SK-N-SH (cell line): ENCODE measurements at regions not wholly inside any gene's neighbourhood (a gene's known extent, or its start where the extent isn't known, plus 50 kb on each side); places are given as distances from the start of the nearest gene placed in this dataset.

Experiments
- CTCF ChIA-PET: fragments of 300-600, 350-600 bp; formaldehyde crosslinking; extraction: SDS; loops from one replicate; lab custom pipeline; 2021; lab: Yijun Ruan, JAX
- POLR2A ChIA-PET: fragments of 350-600 bp; sonication (Branson Sonifier 250); formaldehyde crosslinking; extraction: SDS; loops from one replicate; lab custom pipeline; 2020; ENCODE audit warnings: antibody characterized with exemption, inconsistent platforms; lab: Yijun Ruan, JAX
- DNase-seq: peaks from one replicate; pipeline ENCODE4 v3.0.0; 2012
- H2AFZ ChIP-seq: fragments of 200-600 bp; sonication (generic); 2 replicates; pipeline ENCODE4 v1.8.1; 2016; ENCODE audit warnings: antibody characterized with exemption, mild to moderate bottlenecking, low read depth
- H3F3A ChIP-seq: fragments of 200-600 bp; sonication (generic); replicated peaks from 2 replicates; pipeline ENCODE3; 2016; ENCODE audit warnings: antibody characterized with exemption, mild to moderate bottlenecking; ENCODE audit not compliant: insufficient read depth
- H3K27ac ChIP-seq, 2 experiments: fragments of 200-500 bp in 1 of 2; fragments of 200-600 bp in 1 of 2; sonication (Bioruptor generic) in 1 of 2; sonication (generic), shearing (Covaris generic) in 1 of 2; 2 replicates each; pipeline versions ENCODE4 v1.5.1 to v1.6.1; 2014 to 2016; ENCODE audit warnings: low read depth in 2 of 2, inconsistent platforms in 1 of 2, low read length in 1 of 2, mild to moderate bottlenecking in 1 of 2, mixed read lengths in 1 of 2
- H3K27me3 ChIP-seq: fragments of 200-600 bp; sonication (generic), shearing (Covaris generic); 2 replicates; pipeline ENCODE4 v1.6.1; 2016; ENCODE audit warnings: mixed run types; ENCODE audit not compliant: insufficient read depth
- H3K36me3 ChIP-seq, 2 experiments: fragments of 200-500 bp in 1 of 2; fragments of 200-600 bp in 1 of 2; sonication (Bioruptor generic) in 1 of 2; sonication (generic) in 1 of 2; replicated peaks in 1 of 2; 2 replicates each; pipeline versions ENCODE3 to v1.5.1; 2014 to 2016; ENCODE audit warnings: low read length in 1 of 2, mild to moderate bottlenecking in 1 of 2; ENCODE audit not compliant: insufficient read depth in 2 of 2, control insufficient read depth in 1 of 2
- H3K4me1 ChIP-seq, 2 experiments: fragments of 200-500 bp in 1 of 2; fragments of 200-600 bp in 1 of 2; sonication (Bioruptor generic) in 1 of 2; sonication (generic), shearing (Covaris generic) in 1 of 2; 2 replicates each; pipeline versions ENCODE4 v1.5.1 to v1.6.1; 2014 to 2016; ENCODE audit warnings: low read depth in 1 of 2, low read length in 1 of 2, mixed run types in 1 of 2; ENCODE audit not compliant: insufficient read depth in 2 of 2, control insufficient read depth in 1 of 2
- H3K4me2 ChIP-seq: fragments of 200-600 bp; sonication (generic), shearing (Covaris generic); 2 replicates; pipeline ENCODE4 v1.6.1; 2017; ENCODE audit warnings: mixed run types
- H3K4me3 ChIP-seq, 2 experiments: fragments of 200-500 bp in 1 of 2; fragments of 200-600 bp in 1 of 2; sonication (Bioruptor generic) in 1 of 2; sonication (generic), shearing (Covaris generic) in 1 of 2; 2 replicates each; pipeline versions ENCODE4 v1.5.1 to v1.8.1; 2014 to 2016; ENCODE audit warnings: low read depth in 2 of 2, inconsistent platforms in 1 of 2, low read length in 1 of 2, mild to moderate bottlenecking in 1 of 2, mixed read lengths in 1 of 2, moderate library complexity in 1 of 2
- H3K79me2 ChIP-seq: fragments of 200-600 bp; sonication (generic); 2 replicates; pipeline ENCODE4 v1.8.1; 2017; ENCODE audit warnings: mild to moderate bottlenecking; ENCODE audit not compliant: insufficient read depth
- H3K9ac ChIP-seq: fragments of 200-600 bp; sonication (generic); 2 replicates; pipeline ENCODE4 v1.6.1; 2017; ENCODE audit warnings: mixed run types
- H3K9me2 ChIP-seq: fragments of 200-600 bp; sonication (generic); 2 replicates; pipeline ENCODE4 v1.6.1; 2017; ENCODE audit warnings: mixed run types
- H3K9me3 ChIP-seq: fragments of 200-600 bp; sonication (generic); 2 replicates; pipeline ENCODE4 v1.6.1; 2017; ENCODE audit warnings: mixed run types, mild to moderate bottlenecking, moderate library complexity
- H4K20me1 ChIP-seq: fragments of 200-600 bp; sonication (generic); 2 replicates; pipeline ENCODE4 v1.6.1; 2017; ENCODE audit warnings: mild to moderate bottlenecking, mixed run types; ENCODE audit not compliant: insufficient read depth
- CHD2 ChIP-seq: fragments of 150-350 bp; IDR thresholded peaks from 2 replicates; pipeline ENCODE4 v1.6.1; 2018; ENCODE audit warnings: low read length; ENCODE audit not compliant: partially characterized antibody
- ELF1 ChIP-seq: IDR thresholded peaks from 2 replicates; pipeline ENCODE4 v1.4.0; 2012
- EP300 ChIP-seq, 2 experiments: IDR thresholded peaks; 2 replicates each; pipeline versions ENCODE4 v1.4.0 to v1.6.1; 2012; ENCODE audit warnings: borderline replicate concordance in 1 of 2, low read depth in 1 of 2, low read length in 1 of 2
- FOXJ3 ChIP-seq: sonication (generic); formaldehyde crosslinking; IDR thresholded peaks from 2 replicates; pipeline ENCODE4 v1.5.1; 2020; ENCODE audit warnings: mild to moderate bottlenecking, missing genetic modification reagents
- MEF2A ChIP-seq: IDR thresholded peaks from 2 replicates; pipeline ENCODE4 v1.4.0; 2012; ENCODE audit warnings: low read depth, borderline replicate concordance
- NFIC ChIP-seq: IDR thresholded peaks from 2 replicates; pipeline ENCODE4 v1.4.0; 2012; ENCODE audit warnings: borderline replicate concordance
- NRF1 ChIP-seq: IDR thresholded peaks from 2 replicates; pipeline ENCODE4 v1.6.1; 2012; ENCODE audit warnings: low read depth, mild to moderate bottlenecking, low read length
- RAD21 ChIP-seq: IDR thresholded peaks from 2 replicates; pipeline ENCODE4 v1.6.1; 2012; ENCODE audit warnings: mild to moderate bottlenecking, low read length
- RCOR1 ChIP-seq: fragments of 150-350 bp; IDR thresholded peaks from 2 replicates; pipeline ENCODE4 v1.6.1; 2017; ENCODE audit warnings: antibody characterized with exemption, low read length
- RXRA ChIP-seq: IDR thresholded peaks from 2 replicates; pipeline ENCODE4 v1.4.0; 2012; ENCODE audit warnings: low read depth, mild to moderate bottlenecking, borderline replicate concordance
- SMC3 ChIP-seq: IDR thresholded peaks from 2 replicates; pipeline ENCODE4 v1.6.1; 2012; ENCODE audit warnings: low read depth, low read length, improper control_type of control experiment
- TAF1 ChIP-seq: IDR thresholded peaks from 2 replicates; pipeline ENCODE4 v1.6.1; 2012; ENCODE audit warnings: low read depth, mild to moderate bottlenecking, low read length, moderate library complexity, borderline replicate concordance
- TEAD4 ChIP-seq: IDR thresholded peaks from 2 replicates; pipeline ENCODE4 v1.4.0; 2012; ENCODE audit warnings: mild to moderate bottlenecking, borderline replicate concordance; ENCODE audit not compliant: insufficient read depth
- USF2 ChIP-seq: fragments of 150-350 bp; IDR thresholded peaks from 2 replicates; pipeline ENCODE4 v1.6.1; 2017; ENCODE audit warnings: antibody characterized with exemption, low read length, low read depth, borderline replicate concordance
- WGBS: methylation state at CpG from one replicate; pipeline ENCODE4 v1.1.6; 2017; ENCODE audit warnings: low lambda C conversion rate; 5-methylcytosine and 5-hydroxymethylcytosine counted together
- TF ChIP-seq, protein P1 (sequence below): fragments of 200-600 bp; sonication (generic); IDR thresholded peaks from 2 replicates; pipeline ENCODE4 v1.6.1; 2017; ENCODE audit warnings: antibody characterized with exemption, mild to moderate bottlenecking, moderate library complexity

DNA sequence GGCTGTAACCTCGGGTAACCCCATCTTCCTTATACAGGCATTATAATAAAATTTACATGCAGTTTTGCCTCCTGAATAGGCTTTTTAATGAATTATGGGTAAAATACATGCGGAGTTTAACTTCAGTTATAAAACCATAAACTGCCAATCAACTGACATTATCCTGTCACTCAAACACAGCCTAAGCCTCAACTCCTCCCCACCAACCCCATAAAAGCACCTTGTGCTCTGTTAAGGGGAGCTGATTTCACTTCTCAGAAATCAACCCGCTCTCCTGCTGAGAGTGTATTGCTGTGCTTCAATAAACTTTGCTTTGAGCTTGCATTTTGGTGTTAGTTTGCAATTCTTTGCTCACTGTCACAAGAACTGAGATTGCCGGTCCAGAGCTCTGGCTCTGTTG lies 1812.2 kb downstream of the BRINP3 start:
- WGBS: 67% methylated on average over 4 of the region's 4 CpGs
- Histone ChIP-seq H3K9me2 (no peaks in the 10 kb centered on the region), H3F3A (no peaks in the 10 kb centered on the region), H3K36me3 (no peaks in the 10 kb centered on the region), H3K4me1 (no peaks in the 10 kb centered on the region; a peak in 1 of 4 replicates), H3K9ac (no peak overlapping the region)
- DNase-seq: no peak
- POLR2A ChIA-PET: no interaction called here
- TF ChIP-seq USF2 (no peak), RXRA (no peak), RAD21 (no peak), TEAD4 (no peak), FOXJ3 (CRISPR knock-in tag) (no peak), MEF2A (no peak), ELF1 (no peak), CHD2 (no peak), NFIC (no peak), EP300 (IDR thresholded peaks at IDR 0.05; ENCODE audit: borderline replicate concordance in 1 of 2, low read depth in 1 of 2, low read length in 1 of 2) (no peak), SMC3 (no peak), RCOR1 (no peak), NRF1 (no peak)
- TF ChIP-seq, all 33 proteins: peak for 0
- Histone ChIP-seq H4K20me1 (no peaks in the 10 kb centered on the region), H2AFZ (peak overlapping the region; percentile 17; the same call in 1 of the 2 replicates), H3K79me2 (no peaks in the 10 kb centered on the region), H3K9me3 (no peaks in the 10 kb centered on the region), H3K4me2 (no peak overlapping the region), H3K4me3 (no peak overlapping the region), H3K27me3 (no peaks in the 10 kb centered on the region), H3K27ac (no peak overlapping the region)
- CTCF ChIA-PET: no interaction called here

- no peak overlapping the region for H3K4me3 ChIP-seq
- no peaks in the 10 kb centered on the region for H3F3A ChIP-seq
- no peaks in the 10 kb centered on the region for H4K20me1 ChIP-seq
- 94% methylated on average over 2 of the region's 2 CpGs for WGBS
- no peaks in the 10 kb centered on the region for H3K36me3 ChIP-seq
- no peak for DNase-seq
- ChIA-PET CTCF (no interaction called here), POLR2A (no interaction called here)
- no peak overlapping the region for H3K9ac ChIP-seq
- no peaks in the 10 kb centered on the region for H3K27me3 ChIP-seq
- H3K27ac ChIP-seq: no peak overlapping the region
- no peak overlapping the region for H2AFZ ChIP-seq
- no peaks in the 10 kb centered on the region for H3K9me2 ChIP-seq
- TF ChIP-seq TAF1: no peak
- TF ChIP-seq, protein P1, sequence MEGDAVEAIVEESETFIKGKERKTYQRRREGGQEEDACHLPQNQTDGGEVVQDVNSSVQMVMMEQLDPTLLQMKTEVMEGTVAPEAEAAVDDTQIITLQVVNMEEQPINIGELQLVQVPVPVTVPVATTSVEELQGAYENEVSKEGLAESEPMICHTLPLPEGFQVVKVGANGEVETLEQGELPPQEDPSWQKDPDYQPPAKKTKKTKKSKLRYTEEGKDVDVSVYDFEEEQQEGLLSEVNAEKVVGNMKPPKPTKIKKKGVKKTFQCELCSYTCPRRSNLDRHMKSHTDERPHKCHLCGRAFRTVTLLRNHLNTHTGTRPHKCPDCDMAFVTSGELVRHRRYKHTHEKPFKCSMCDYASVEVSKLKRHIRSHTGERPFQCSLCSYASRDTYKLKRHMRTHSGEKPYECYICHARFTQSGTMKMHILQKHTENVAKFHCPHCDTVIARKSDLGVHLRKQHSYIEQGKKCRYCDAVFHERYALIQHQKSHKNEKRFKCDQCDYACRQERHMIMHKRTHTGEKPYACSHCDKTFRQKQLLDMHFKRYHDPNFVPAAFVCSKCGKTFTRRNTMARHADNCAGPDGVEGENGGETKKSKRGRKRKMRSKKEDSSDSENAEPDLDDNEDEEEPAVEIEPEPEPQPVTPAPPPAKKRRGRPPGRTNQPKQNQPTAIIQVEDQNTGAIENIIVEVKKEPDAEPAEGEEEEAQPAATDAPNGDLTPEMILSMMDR: peak; percentile 27; the same call in 1 of the 2 replicates
- no peaks in the 10 kb centered on the region for H3K79me2 ChIP-seq
- no peak overlapping the region for H3K4me2 ChIP-seq
- H3K4me1 ChIP-seq: no peaks in the 10 kb centered on the region; a peak in 1 of 4 replicates
- H3K9me3 ChIP-seq: no peaks in the 10 kb centered on the region
These were observed 1809.6 kb downstream of the BRINP3 start for GRCh38 chr1:188668083-188668482.
